Astrocyte of the spinal cord (primary cell): ENCODE measurements at regions not wholly inside any gene's neighbourhood (a gene's known extent, or its start where the extent isn't known, plus 50 kb on each side); places are given as distances from the start of the nearest gene placed in this dataset.

Source experiments
- DNase-seq: peaks from one replicate; pipeline ENCODE4 v3.0.0; 2011; ENCODE audit warnings: low read depth, low spot score
- H3K4me3 ChIP-seq: 2 replicates; pipeline ENCODE4 v1.5.1; 2011; ENCODE audit warnings: low read depth, mild to moderate bottlenecking, low read length, moderate library complexity
- CTCF ChIP-seq: IDR thresholded peaks from 2 replicates; pipeline ENCODE4 v1.5.1; 2012; ENCODE audit warnings: low read depth, mild to moderate bottlenecking, low read length, inconsistent platforms
- in situ Hi-C: cut with HindIII; loops from 2 replicates; pipeline ENCODE4 v1.10.0; 2017; ENCODE audit warnings: low sequenced_read_pairs

- H3K4me3 ChIP-seq: no peak overlapping the region
- in situ Hi-C loops: no loop called here
- peak; percentile 29 for DNase-seq
- no peak for TF ChIP-seq CTCF
These were observed 282.0 kb upstream of the SIX2 start for GRCh38 chr2:45291296-45291701.

GRCh38 chr2:45289997-45290709, 280.9 kb upstream of the SIX2 start:
- no peak overlapping the region for H3K4me3 ChIP-seq
- no peak for TF ChIP-seq CTCF
- no peak for DNase-seq
- in situ Hi-C loops: no loop called here

- no peak overlapping the region for H3K4me3 ChIP-seq
- no peak for TF ChIP-seq CTCF
- peak; percentile 50 for DNase-seq
- in situ Hi-C loops: no loop called here
These were observed 279.5 kb upstream of the SIX2 start for GRCh38 chr2:45288532-45289417.

GRCh38 chr2:45287045-45287444, 277.8 kb upstream of the SIX2 start:
- TF ChIP-seq CTCF: no peak
- no peak overlapping the region for H3K4me3 ChIP-seq
- in situ Hi-C loops: no loop called here

GRCh38 chr2:45285771-45286390, 276.6 kb upstream of the SIX2 start:
- no peak overlapping the region for H3K4me3 ChIP-seq
- DNase-seq: no peak
- in situ Hi-C loops: no loop called here
- TF ChIP-seq CTCF: no peak

More at GRCh38 chr2:45287045-45287444, 277.8 kb upstream of the SIX2 start:
- DNase-seq: no peak

- DNase-seq: no peak
- TF ChIP-seq CTCF: no peak
- no peak overlapping the region for H3K4me3 ChIP-seq
- in situ Hi-C loops: no loop called here
These were observed 276.1 kb upstream of the SIX2 start for GRCh38 chr2:45285311-45285710.
